ENCODE measurements at regions not wholly inside any gene's neighbourhood (a gene's known extent, or its start where the extent isn't known, plus 50 kb on each side); places are given as distances from the start of the nearest gene placed in this dataset.
"Not testable (repeated sequence)": the region's sequence is repeated elsewhere in the genome, so short reads cannot be mapped to it uniquely, and the experiment has no call there.

GRCh38 chr15:20398680-20399079, 142.9 kb downstream of the GOLGA6L6 start:
- H3K4me1 ChIP-seq (ENCODE audit: control insufficient read depth, insufficient read depth, low read length); H3K36me3 ChIP-seq (ENCODE audit: control insufficient read depth, insufficient read depth, low read length); H2AK9ac ChIP-seq (replicated peaks; ENCODE audit: low read depth, low read length, poor library complexity); H4K8ac ChIP-seq (ENCODE audit: low read depth in 2 of 2, low read length in 2 of 2); H3K9me1 ChIP-seq (ENCODE audit: insufficient read depth, low read length); intact Hi-C loops (cut with micrococcal nuclease); H3K9ac ChIP-seq (ENCODE audit: low read depth, low read length); H4K91ac ChIP-seq (ENCODE audit: insufficient read depth, low read depth, low read length); H3K56ac ChIP-seq (ENCODE audit: extremely low read depth, insufficient read depth, low read length); POLR2A ChIA-PET (ENCODE audit: unreplicated experiment); ATAC-seq (ENCODE audit: low read depth); H2AFZ ChIP-seq (replicated peaks; ENCODE audit: low read length, poor library complexity); H4K5ac ChIP-seq (ENCODE audit: low read depth, low read length); H3K79me1 ChIP-seq (ENCODE audit: low read depth in 1 of 2, low read length in 2 of 2); H3K4me2 ChIP-seq (ENCODE audit: low read depth, low read length); H3K4me3 ChIP-seq (ENCODE audit: insufficient read depth, low read depth, low read length); in situ Hi-C loops (cut with MboI; ENCODE audit: low sequenced_read_pairs); H3K18ac ChIP-seq (ENCODE audit: low read depth, low read length); BruUV-seq (replicated peaks); H2BK15ac ChIP-seq (ENCODE audit: low read depth, low read length); H3K27me3 ChIP-seq (ENCODE audit: control insufficient read depth, insufficient read depth, low read length); DNase-seq; H2BK20ac ChIP-seq (ENCODE audit: low read depth, low read length); H3K23ac ChIP-seq (ENCODE audit: low read depth, low read length); H2BK120ac ChIP-seq (ENCODE audit: low read depth, low read length); H2BK5ac ChIP-seq (ENCODE audit: low read depth, low read length, poor library complexity, severe bottlenecking); H4K20me1 ChIP-seq (ENCODE audit: insufficient read depth, low read length); H3K14ac ChIP-seq (replicated peaks; ENCODE audit: low read depth, low read length); H3K4ac ChIP-seq (ENCODE audit: low read depth, low read length); H2AK5ac ChIP-seq (ENCODE audit: low read depth, low read length); dilution Hi-C loops (cut with HindIII; ENCODE audit: low sequenced_read_pairs, unreplicated experiment); H3K27ac ChIP-seq (ENCODE audit: insufficient read depth, low read length); CTCF ChIA-PET: not testable (repeated sequence)
- 80% methylated on average over 1 of the region's 5 CpGs; no CpG with 5 or more reads in 1 of the 2 experiments for WGBS, 2 experiments (ENCODE audit: extremely low coverage in 2 of 2, insufficient read length in 1 of 2)
- H3K9me3 ChIP-seq (ENCODE audit: control insufficient read depth, insufficient read depth, low read length), result peaks cover 16% of the 10 kb centered on the region

- H3K36me3 ChIP-seq (ENCODE audit: control insufficient read depth, insufficient read depth, low read length); H2BK15ac ChIP-seq (ENCODE audit: low read depth, low read length); H3K18ac ChIP-seq (ENCODE audit: low read depth, low read length); H2BK20ac ChIP-seq (ENCODE audit: low read depth, low read length); BruUV-seq (replicated peaks); dilution Hi-C loops (cut with HindIII; ENCODE audit: low sequenced_read_pairs, unreplicated experiment); H4K91ac ChIP-seq (ENCODE audit: insufficient read depth, low read depth, low read length); H3K23ac ChIP-seq (ENCODE audit: low read depth, low read length); H3K4me2 ChIP-seq (ENCODE audit: low read depth, low read length); H3K9me1 ChIP-seq (ENCODE audit: insufficient read depth, low read length); POLR2A ChIA-PET (ENCODE audit: unreplicated experiment); H2AK5ac ChIP-seq (ENCODE audit: low read depth, low read length); H3K27me3 ChIP-seq (ENCODE audit: control insufficient read depth, insufficient read depth, low read length); DNase-seq; H3K79me1 ChIP-seq (ENCODE audit: low read depth in 1 of 2, low read length in 2 of 2); H3K9ac ChIP-seq (ENCODE audit: low read depth, low read length); in situ Hi-C loops (cut with MboI; ENCODE audit: low sequenced_read_pairs); H3K4me1 ChIP-seq (ENCODE audit: control insufficient read depth, insufficient read depth, low read length); H2AFZ ChIP-seq (replicated peaks; ENCODE audit: low read length, poor library complexity); H2BK5ac ChIP-seq (ENCODE audit: low read depth, low read length, poor library complexity, severe bottlenecking); H3K4me3 ChIP-seq (ENCODE audit: insufficient read depth, low read depth, low read length); H3K56ac ChIP-seq (ENCODE audit: extremely low read depth, insufficient read depth, low read length); CTCF ChIA-PET; H3K14ac ChIP-seq (replicated peaks; ENCODE audit: low read depth, low read length); intact Hi-C loops (cut with micrococcal nuclease); H2BK120ac ChIP-seq (ENCODE audit: low read depth, low read length); H3K27ac ChIP-seq (ENCODE audit: insufficient read depth, low read length); H4K5ac ChIP-seq (ENCODE audit: low read depth, low read length); H2AK9ac ChIP-seq (replicated peaks; ENCODE audit: low read depth, low read length, poor library complexity); H4K8ac ChIP-seq (ENCODE audit: low read depth in 2 of 2, low read length in 2 of 2); ATAC-seq (ENCODE audit: low read depth); H3K4ac ChIP-seq (ENCODE audit: low read depth, low read length); H4K20me1 ChIP-seq (ENCODE audit: insufficient read depth, low read length): not testable (repeated sequence)
- H3K9me3 ChIP-seq (ENCODE audit: control insufficient read depth, insufficient read depth, low read length), result peaks cover 18% of the 10 kb centered on the region
- WGBS, 2 experiments (ENCODE audit: extremely low coverage in 2 of 2, insufficient read length in 1 of 2), result no CpG with 5 or more reads among the region's 3 CpGs
Measured at GRCh38 chr15:20388161-20388560, 153.4 kb downstream of the GOLGA6L6 start.
